HUES48 (cell line): ENCODE measurements at regions not wholly inside any gene's neighbourhood (a gene's known extent, or its start where the extent isn't known, plus 50 kb on each side); places are given as distances from the start of the nearest gene placed in this dataset.
"Not testable (repeated sequence)": the region's sequence is repeated elsewhere in the genome, so short reads cannot be mapped to it uniquely, and the experiment has no call there.

Source experiments
- H3K27ac ChIP-seq: one replicate; pipeline ENCODE4 v1.7.0; 2013; ENCODE audit warnings: low read depth, low read length, inconsistent platforms
- H3K27me3 ChIP-seq: 2 replicates; pipeline ENCODE4 v1.6.1; 2013; ENCODE audit warnings: mild to moderate bottlenecking, low read length; ENCODE audit not compliant: control insufficient read depth, insufficient read depth
- H3K36me3 ChIP-seq: 2 replicates; pipeline ENCODE4 v1.6.1; 2013; ENCODE audit warnings: low read length; ENCODE audit not compliant: control insufficient read depth, insufficient read depth
- H3K4me1 ChIP-seq: 2 replicates; pipeline ENCODE4 v1.6.1; 2013; ENCODE audit warnings: mild to moderate bottlenecking, low read length; ENCODE audit not compliant: control insufficient read depth, insufficient read depth
- H3K4me3 ChIP-seq: 2 replicates; pipeline ENCODE4 v1.5.1; 2013; ENCODE audit warnings: mild to moderate bottlenecking, low read depth, low read length
- H3K9ac ChIP-seq: 2 replicates; pipeline ENCODE4 v1.6.1; 2013; ENCODE audit warnings: mild to moderate bottlenecking, low read depth, low read length, moderate library complexity
- H3K9me3 ChIP-seq: 2 replicates; pipeline ENCODE4 v1.6.1; 2013; ENCODE audit warnings: low read length; ENCODE audit not compliant: control insufficient read depth, insufficient read depth

DNA sequence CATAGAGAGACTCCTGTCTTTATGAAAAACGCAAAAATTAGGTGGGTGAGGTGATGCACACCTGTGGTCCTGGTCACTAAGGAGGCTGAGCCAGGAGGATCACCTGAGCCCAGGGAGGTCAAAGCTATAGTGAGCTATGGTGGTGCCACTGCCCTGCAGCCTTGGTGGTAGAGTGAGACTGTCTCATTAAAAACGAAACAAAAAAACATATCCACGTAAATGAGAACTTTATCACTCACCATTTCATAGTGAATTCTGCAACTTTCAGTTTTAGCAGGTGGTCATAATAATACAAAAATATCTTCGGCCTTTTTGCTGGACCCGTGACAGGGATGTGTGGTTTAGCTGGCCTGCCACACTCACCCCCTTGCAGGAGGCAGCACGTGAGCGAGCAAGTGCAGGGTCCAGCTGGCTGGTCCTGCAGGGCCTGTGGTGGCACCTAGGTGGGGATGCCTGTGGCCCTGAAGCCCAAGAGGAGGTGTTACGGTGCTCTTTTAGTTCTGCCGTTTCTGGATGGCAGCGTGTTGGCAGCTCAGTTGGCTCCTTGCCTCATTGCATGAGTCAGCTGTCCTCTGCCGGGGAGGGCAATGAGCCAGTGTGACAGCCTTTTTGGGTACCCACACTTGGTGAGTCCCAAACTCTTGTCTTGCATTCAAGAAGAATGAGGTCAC is 1330.7 kb upstream of the TMEM132C start:
- Histone ChIP-seq H3K4me3 (no peak overlapping the region), H3K36me3 (no peaks in the 10 kb centered on the region), H3K27ac (no peak overlapping the region), H3K9me3 (no peaks in the 10 kb centered on the region), H3K27me3 (no peaks in the 10 kb centered on the region), H3K9ac (no peak overlapping the region), H3K4me1 (no peaks in the 10 kb centered on the region)

DNA sequence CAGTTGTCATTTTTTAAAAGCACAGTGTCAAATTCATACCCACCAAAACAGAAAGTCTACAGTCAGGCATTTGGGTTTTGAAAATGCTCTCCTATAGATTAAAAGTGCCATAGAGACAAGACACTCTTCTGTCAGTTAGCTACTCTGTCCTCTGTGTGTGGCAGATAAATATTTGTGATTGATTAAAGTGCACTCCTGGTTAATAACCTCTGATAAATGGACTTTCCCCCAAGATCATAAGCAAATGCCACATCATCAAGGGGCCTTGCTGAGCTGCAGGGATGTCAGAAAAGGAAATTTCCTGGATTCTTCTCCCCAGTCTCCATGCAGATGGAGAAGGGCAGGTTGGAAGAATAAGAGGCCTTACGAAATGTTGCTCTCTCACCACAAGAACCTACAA is 1329.5 kb upstream of the TMEM132C start:
- no peaks in the 10 kb centered on the region for H3K9me3 ChIP-seq

DNA sequence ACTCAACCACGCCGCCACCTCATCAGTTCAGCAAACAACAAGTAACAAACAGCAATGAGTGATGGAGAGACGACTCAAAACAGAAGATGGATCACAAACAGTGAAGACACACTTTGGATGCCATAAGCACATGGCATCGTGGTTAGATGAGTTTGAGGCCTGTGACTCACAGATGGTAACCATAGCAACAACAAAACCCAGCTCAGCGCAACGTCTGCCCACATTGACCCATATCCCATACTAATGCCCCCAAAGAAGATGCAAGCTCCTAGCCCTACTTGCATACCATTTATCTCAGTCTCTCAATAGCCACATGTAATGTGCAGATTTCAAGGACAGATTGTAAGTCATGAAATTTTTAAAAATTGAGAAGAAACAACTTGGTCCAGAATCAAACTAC is 1322.3 kb upstream of the TMEM132C start:
- Histone ChIP-seq H3K36me3 (no peaks in the 10 kb centered on the region), H3K27ac (no peak overlapping the region), H3K9me3 (no peaks in the 10 kb centered on the region), H3K9ac (no peak overlapping the region), H3K4me1 (no peaks in the 10 kb centered on the region), H3K4me3 (no peak overlapping the region), H3K27me3 (no peaks in the 10 kb centered on the region)

More for the DNA sequence above, 1329.5 kb upstream of the TMEM132C start:
- H3K36me3 ChIP-seq, result no peaks in the 10 kb centered on the region
- H3K4me1 ChIP-seq, result no peaks in the 10 kb centered on the region
- H3K27ac ChIP-seq, result no peak overlapping the region
- no peak overlapping the region for H3K9ac ChIP-seq
- no peak overlapping the region for H3K4me3 ChIP-seq
- no peaks in the 10 kb centered on the region for H3K27me3 ChIP-seq

DNA sequence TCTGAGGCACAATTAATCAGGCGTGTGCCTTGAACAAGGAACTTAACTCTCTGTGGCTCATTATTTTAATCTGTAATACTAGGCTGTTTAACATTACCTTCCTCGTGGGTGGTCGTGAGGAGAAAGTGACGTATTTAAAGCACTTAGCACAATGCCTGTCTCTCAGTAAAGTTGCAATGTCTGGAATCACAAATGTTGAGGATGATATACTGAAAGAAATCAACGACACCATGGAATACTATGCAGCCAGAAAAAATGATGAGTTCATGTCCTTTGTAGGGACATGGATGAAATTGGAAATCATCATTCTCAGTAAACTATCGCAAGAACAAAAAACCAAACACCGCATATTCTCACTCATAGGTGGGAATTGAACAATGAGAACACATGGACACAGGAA is 1320.0 kb upstream of the TMEM132C start:
- not testable (repeated sequence) for H3K9me3 ChIP-seq, H3K4me3 ChIP-seq, H3K36me3 ChIP-seq, H3K27me3 ChIP-seq, H3K4me1 ChIP-seq, H3K9ac ChIP-seq, H3K27ac ChIP-seq

DNA sequence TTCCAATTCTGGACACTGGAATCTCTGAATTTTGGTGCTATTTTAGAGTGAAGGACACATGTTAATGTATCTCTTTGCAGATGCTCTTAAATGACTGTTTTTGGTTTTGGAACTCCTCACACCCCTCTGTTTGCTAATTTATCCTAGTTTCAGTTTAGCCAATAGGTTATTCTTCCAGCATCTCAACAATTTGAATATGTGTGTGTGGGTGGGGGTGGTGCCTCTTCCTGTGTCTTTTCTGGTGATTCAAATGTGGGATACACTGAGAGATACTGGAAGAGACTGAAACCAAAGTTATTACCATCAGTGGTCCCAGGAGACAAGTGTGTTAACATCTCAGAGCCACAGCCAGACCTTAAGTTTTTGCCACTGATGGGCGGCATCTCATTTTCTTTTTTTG is 1317.4 kb upstream of the TMEM132C start:
- Histone ChIP-seq H3K4me3 (no peak overlapping the region), H3K27me3 (no peaks in the 10 kb centered on the region), H3K36me3 (no peaks in the 10 kb centered on the region), H3K9me3 (no peaks in the 10 kb centered on the region), H3K9ac (no peak overlapping the region), H3K4me1 (no peaks in the 10 kb centered on the region), H3K27ac (no peak overlapping the region)

DNA sequence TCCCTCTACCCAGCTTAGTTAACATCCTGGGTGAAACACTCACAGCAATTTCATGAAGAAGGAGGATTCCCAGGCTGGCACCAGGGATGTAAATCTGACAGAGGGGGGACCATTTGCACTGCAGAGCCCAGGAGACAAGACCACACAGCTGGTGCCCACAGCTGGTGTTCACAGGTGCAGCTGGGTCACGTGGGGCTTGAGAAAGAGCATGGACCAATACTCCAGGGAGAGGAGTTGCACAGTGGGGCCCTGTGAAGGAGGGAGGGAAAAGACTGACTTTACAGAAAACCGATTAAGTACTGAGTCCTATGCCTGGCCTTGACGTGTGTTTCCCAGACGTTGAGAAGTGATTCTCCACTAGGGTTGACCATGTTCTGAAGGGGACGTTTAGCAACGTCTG is 1316.7 kb upstream of the TMEM132C start:
- no peak overlapping the region for H3K27ac ChIP-seq
- H3K27me3 ChIP-seq, result no peaks in the 10 kb centered on the region
- H3K9me3 ChIP-seq, result no peaks in the 10 kb centered on the region
- no peaks in the 10 kb centered on the region for H3K36me3 ChIP-seq
- H3K4me3 ChIP-seq, result no peak overlapping the region
- H3K9ac ChIP-seq, result no peak overlapping the region
- H3K4me1 ChIP-seq, result no peaks in the 10 kb centered on the region

DNA sequence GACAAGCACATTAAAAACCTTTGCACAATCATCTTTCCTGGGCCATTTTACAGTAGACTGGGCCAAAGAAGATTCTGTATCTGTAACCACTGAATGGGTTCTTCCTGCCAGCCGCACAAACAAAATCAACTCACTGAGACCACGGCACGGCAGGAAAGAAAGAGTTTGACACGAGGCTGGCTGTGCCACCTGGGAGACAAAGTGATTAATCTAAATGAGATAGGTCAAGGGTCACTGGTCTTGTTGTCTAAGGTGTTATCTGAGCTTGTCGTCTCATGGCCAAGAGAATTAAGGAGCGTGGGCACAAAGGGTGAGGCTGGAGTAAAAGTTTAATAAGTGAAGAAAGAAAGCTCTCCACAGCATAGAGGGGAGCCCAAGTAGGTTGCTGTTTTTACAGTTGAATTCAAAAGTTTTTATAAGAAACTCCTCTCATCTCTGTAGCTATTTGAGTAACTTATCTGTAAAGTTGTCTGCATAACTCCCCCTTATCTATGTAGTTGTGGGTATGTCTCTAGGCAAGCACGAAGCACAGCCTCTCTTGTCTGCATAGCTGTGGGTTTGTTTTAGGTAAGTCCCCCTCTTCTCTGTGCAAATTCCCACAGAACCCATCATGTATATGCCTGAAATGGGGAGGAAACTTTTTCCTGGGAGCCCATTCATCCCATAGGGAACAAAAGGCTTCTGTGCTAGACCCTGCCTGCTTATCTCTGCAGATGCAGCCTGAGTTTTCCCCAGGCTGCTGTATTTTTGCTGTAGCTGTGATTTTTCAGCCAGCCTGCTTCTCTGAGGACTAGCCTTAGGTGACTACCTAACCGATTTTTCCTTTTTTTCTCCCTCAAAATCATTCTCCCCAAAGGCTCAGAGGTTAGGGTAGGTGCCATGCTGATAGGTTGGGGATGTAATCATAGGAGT is 1314.6 kb upstream of the TMEM132C start:
- no peaks in the 10 kb centered on the region for H3K9me3 ChIP-seq
- no peaks in the 10 kb centered on the region for H3K27me3 ChIP-seq
- no peak overlapping the region for H3K27ac ChIP-seq
- H3K9ac ChIP-seq, result no peak overlapping the region
- H3K4me1 ChIP-seq, result no peaks in the 10 kb centered on the region
- no peak overlapping the region for H3K4me3 ChIP-seq
- no peaks in the 10 kb centered on the region for H3K36me3 ChIP-seq

DNA sequence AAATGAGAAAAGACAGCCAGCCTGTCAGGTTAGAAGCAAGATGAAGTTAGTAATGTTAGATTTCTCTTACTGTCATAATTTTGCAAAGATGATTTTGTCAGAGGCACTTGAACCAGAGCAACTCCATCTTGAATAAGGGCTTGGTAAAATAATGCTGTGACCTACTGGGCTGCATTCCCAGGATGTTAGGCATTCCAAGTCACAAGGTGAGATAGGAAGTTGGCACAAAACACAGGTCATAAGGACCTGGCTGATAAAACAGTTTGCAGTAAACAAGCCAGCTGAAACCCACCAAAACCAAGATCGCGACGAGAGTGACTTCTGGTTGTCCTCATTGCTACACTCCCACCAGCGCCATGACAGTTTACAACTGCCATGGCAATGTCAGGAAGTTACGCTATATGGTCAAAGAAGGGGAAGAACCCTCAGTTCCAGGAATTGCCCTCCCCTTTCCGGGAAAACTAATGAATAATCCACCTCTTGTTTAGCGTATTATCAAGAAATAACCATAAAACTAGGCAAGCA is 1313.5 kb upstream of the TMEM132C start:
- Histone ChIP-seq H3K9me3 (no peaks in the 10 kb centered on the region), H3K4me1 (no peaks in the 10 kb centered on the region), H3K4me3 (no peak overlapping the region), H3K9ac (no peak overlapping the region), H3K27ac (no peak overlapping the region), H3K36me3 (no peaks in the 10 kb centered on the region), H3K27me3 (no peaks in the 10 kb centered on the region)

DNA sequence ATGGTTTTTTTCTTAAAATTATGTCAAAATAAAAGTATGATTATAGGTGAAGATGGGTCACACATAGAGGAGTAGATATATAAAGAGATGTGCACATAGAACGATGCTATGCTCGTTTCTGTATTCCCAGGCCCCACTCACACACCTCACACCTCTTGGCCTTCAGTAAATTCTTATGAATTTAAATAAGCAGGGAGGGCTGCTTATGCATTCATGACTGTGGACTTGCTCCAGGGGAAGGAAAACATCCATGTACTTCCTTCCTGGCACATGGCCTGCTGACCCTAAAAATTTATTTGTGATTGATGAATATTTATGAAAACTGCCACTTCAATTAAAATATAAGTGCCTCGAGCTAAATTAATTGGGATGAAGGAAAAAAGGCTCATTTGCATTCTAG is 1306.7 kb upstream of the TMEM132C start:
- Histone ChIP-seq H3K27ac (no peak overlapping the region), H3K27me3 (no peaks in the 10 kb centered on the region), H3K4me3 (no peak overlapping the region), H3K4me1 (no peaks in the 10 kb centered on the region), H3K9ac (no peak overlapping the region), H3K36me3 (no peaks in the 10 kb centered on the region), H3K9me3 (no peaks in the 10 kb centered on the region)

DNA sequence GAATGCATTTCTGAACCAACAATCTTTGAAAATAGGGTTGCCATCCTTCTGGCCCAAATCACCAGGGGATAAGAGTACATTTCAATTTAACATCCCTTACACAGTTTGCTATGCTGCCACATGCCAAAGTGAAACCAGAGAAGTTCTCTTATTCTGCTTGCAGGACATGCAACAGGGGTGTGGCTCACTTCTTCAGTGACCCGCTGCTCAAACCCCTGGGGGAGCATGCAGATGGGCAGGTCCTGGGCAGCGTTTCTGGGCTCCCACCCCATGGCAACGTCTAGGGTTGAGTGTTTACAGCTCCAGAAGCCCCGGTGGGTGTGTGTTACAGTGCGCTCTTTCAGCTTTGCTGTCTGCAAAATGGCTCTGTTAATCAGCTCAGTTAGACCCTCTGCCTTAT is 1306.3 kb upstream of the TMEM132C start:
- Histone ChIP-seq H3K4me3 (no peak overlapping the region), H3K27me3 (no peaks in the 10 kb centered on the region), H3K9me3 (no peaks in the 10 kb centered on the region), H3K27ac (no peak overlapping the region), H3K4me1 (no peaks in the 10 kb centered on the region), H3K36me3 (no peaks in the 10 kb centered on the region), H3K9ac (no peak overlapping the region)

DNA sequence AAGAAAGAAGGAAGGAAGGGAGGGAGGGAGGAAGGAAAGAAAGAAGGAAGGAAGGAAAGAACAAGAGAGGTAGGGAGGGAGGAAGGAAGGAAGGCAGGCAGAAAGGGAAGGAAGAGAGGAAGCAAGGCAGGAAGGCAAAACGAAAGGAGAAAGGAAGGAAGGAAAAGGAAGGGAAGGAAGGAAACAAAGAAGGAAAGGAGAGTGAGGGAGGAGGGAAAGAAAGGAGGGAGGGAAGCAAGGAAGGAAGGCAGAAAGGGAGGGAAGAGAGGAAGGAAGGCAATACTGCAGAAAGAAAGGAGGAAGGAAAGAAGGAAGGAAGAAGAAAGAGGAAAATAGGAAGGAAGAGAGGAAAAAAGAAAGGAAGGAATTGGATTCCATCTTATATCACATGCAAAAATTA is 1303.1 kb upstream of the TMEM132C start:
- no peaks in the 10 kb centered on the region for H3K27me3 ChIP-seq
- H3K27ac ChIP-seq, result no peak overlapping the region
- no peak overlapping the region for H3K9ac ChIP-seq
- no peaks in the 10 kb centered on the region for H3K36me3 ChIP-seq
- no peak overlapping the region for H3K4me3 ChIP-seq
- no peaks in the 10 kb centered on the region for H3K9me3 ChIP-seq
- no peaks in the 10 kb centered on the region for H3K4me1 ChIP-seq
